ELF-1 (cell line): ENCODE measurements at regions not wholly inside any gene's neighbourhood (a gene's known extent, or its start where the extent isn't known, plus 50 kb on each side); places are given as distances from the start of the nearest gene placed in this dataset.
A peak's percentile ranks its signal among the peaks of the same experiment; 100 is the strongest.

Source experiments
- DNase-seq: peaks from one replicate; pipeline ENCODE4 v3.0.0-alpha.2; 2016; ENCODE audit warnings: low read depth, low spot score

GRCh38 chr5:10849278-10849677 lies 88.2 kb upstream of the DAP start:
- DNase-seq = no peak

- no peak for DNase-seq
Observed at GRCh38 chr5:10844016-10844415, 83.0 kb upstream of the DAP start.

GRCh38 chr5:10842823-10843222 lies 81.8 kb upstream of the DAP start:
- DNase-seq = no peak

GRCh38 chr5:10839916-10840599 lies 79.0 kb upstream of the DAP start:
- DNase-seq = no peak

- no peak for DNase-seq
Observed at GRCh38 chr5:10839118-10839517, 78.1 kb upstream of the DAP start.

GRCh38 chr5:10838038-10838437 lies 77.0 kb upstream of the DAP start:
- DNase-seq = no peak

- DNase-seq = no peak
Observed at GRCh38 chr5:10836986-10837385, 76.0 kb upstream of the DAP start.

GRCh38 chr5:10834695-10835094 lies 73.7 kb upstream of the DAP start:
- DNase-seq = no peak

GRCh38 chr5:10832987-10833386 lies 72.0 kb upstream of the DAP start:
- no peak for DNase-seq

- DNase-seq = no peak
Observed at GRCh38 chr5:10832421-10832820, 71.4 kb upstream of the DAP start.

GRCh38 chr5:10831419-10831818 lies 70.4 kb upstream of the DAP start:
- no peak for DNase-seq

- DNase-seq = no peak
Observed at GRCh38 chr5:10828241-10828640, 67.2 kb upstream of the DAP start.

- DNase-seq = no peak
Observed at GRCh38 chr5:10827571-10827970, 66.5 kb upstream of the DAP start.

- no peak for DNase-seq
Observed at GRCh38 chr5:10826971-10827370, 65.9 kb upstream of the DAP start.

GRCh38 chr5:10825897-10826644 lies 65.0 kb upstream of the DAP start:
- DNase-seq = peak; percentile 15

- no peak for DNase-seq
Observed at GRCh38 chr5:10812218-10812617, 51.2 kb upstream of the DAP start.
